ENCODE measurements at regions not wholly inside any gene's neighbourhood (a gene's known extent, or its start where the extent isn't known, plus 50 kb on each side); places are given as distances from the start of the nearest gene placed in this dataset.

- no peaks in the 10 kb centered on the region for H3K36me3 ChIP-seq (replicated peaks in 1 of 2; ENCODE audit: control insufficient read depth in 2 of 2, insufficient read depth in 2 of 2, low read length in 2 of 2)
- H3K14ac ChIP-seq (ENCODE audit: low read length), result no peak overlapping the region
- peaks cover 1% of the 10 kb centered on the region for H3K79me1 ChIP-seq (ENCODE audit: low read depth, low read length)
- no peak overlapping the region for H3K27ac ChIP-seq (replicated peaks; ENCODE audit: low read length)
- H3K27me3 ChIP-seq (ENCODE audit: control insufficient read depth in 3 of 3, insufficient read depth in 3 of 3, low read depth in 1 of 3, low read length in 3 of 3), result no peaks in the 10 kb centered on the region
- no peak overlapping the region for H2BK120ac ChIP-seq (ENCODE audit: low read depth, low read length)
- H3K18ac ChIP-seq (ENCODE audit: low read length), result no peak overlapping the region
- H2BK5ac ChIP-seq (ENCODE audit: low read length), result no peak overlapping the region
- no peak overlapping the region for H3K4me3 ChIP-seq (ENCODE audit: low read length in 2 of 2)
- no peak overlapping the region for H4K91ac ChIP-seq (ENCODE audit: low read depth, low read length, poor library complexity)
- DNase-seq (ENCODE audit: low spot score), result peak; percentile 29
- H4K8ac ChIP-seq (ENCODE audit: low read depth, low read length), result no peak overlapping the region
- no peak overlapping the region for H2AK5ac ChIP-seq (ENCODE audit: low read depth, low read length)
- H3K4ac ChIP-seq (ENCODE audit: low read length), result no peak overlapping the region
- H3K4me2 ChIP-seq (ENCODE audit: insufficient read depth, low read length, poor library complexity, severe bottlenecking), result no peak overlapping the region
- WGBS, 2 donors (ENCODE audit: extremely low coverage in 2 of 2, insufficient read length in 2 of 2, insufficient replicate concordance in 1 of 2), result no CpG with 5 or more reads among the region's 2 CpGs
- H3K23ac ChIP-seq (ENCODE audit: low read depth, low read length, poor library complexity), result no peak overlapping the region
- H2AFZ ChIP-seq (ENCODE audit: low read length), result peak overlapping the region; percentile 28
- no peak overlapping the region for H2BK12ac ChIP-seq (ENCODE audit: low read length)
- no peaks in the 10 kb centered on the region for H3K9me3 ChIP-seq (replicated peaks in 1 of 2; ENCODE audit: control insufficient read depth in 2 of 2, insufficient read depth in 1 of 2, low read depth in 1 of 2, low read length in 2 of 2)
- H2BK15ac ChIP-seq (ENCODE audit: low read length), result no peak overlapping the region
- no peak overlapping the region for H3K9ac ChIP-seq (ENCODE audit: low read depth, low read length, poor library complexity)
- peaks cover 3 to 5% of the 10 kb centered on the region in 2 donors for H3K4me1 ChIP-seq (ENCODE audit: control insufficient read depth in 2 of 2, insufficient read depth in 1 of 2, low read depth in 1 of 2, low read length in 2 of 2)
Measured at GRCh38 chr4:96642490-96642889, 802.6 kb downstream of the PDHA2 start.

GRCh38 chr4:96646146-96646545 lies 806.3 kb downstream of the PDHA2 start:
- H3K4me1 ChIP-seq (ENCODE audit: control insufficient read depth in 2 of 2, insufficient read depth in 1 of 2, low read depth in 1 of 2, low read length in 2 of 2), result peaks cover 3 to 5% of the 10 kb centered on the region in 2 donors
- no peak overlapping the region for H4K8ac ChIP-seq (ENCODE audit: low read depth, low read length)
- no peak overlapping the region for H3K14ac ChIP-seq (ENCODE audit: low read length)
- no peak overlapping the region for H4K91ac ChIP-seq (ENCODE audit: low read depth, low read length, poor library complexity)
- no peak overlapping the region for H2BK12ac ChIP-seq (ENCODE audit: low read length)
- no peak overlapping the region for H2BK5ac ChIP-seq (ENCODE audit: low read length)
- no peak overlapping the region for H2AK5ac ChIP-seq (ENCODE audit: low read depth, low read length)
- no peak overlapping the region for H3K4me2 ChIP-seq (ENCODE audit: insufficient read depth, low read length, poor library complexity, severe bottlenecking)
- no peak overlapping the region for H3K4ac ChIP-seq (ENCODE audit: low read length)
- no peak overlapping the region for H3K27ac ChIP-seq (replicated peaks; ENCODE audit: low read length)
- H3K18ac ChIP-seq (ENCODE audit: low read length), result no peak overlapping the region
- H3K27me3 ChIP-seq (ENCODE audit: control insufficient read depth in 3 of 3, insufficient read depth in 3 of 3, low read depth in 1 of 3, low read length in 3 of 3), result no peaks in the 10 kb centered on the region
- DNase-seq (ENCODE audit: low spot score), result no peak
- no peak overlapping the region for H2AFZ ChIP-seq (ENCODE audit: low read length)
- no CpG with 5 or more reads among the region's 1 CpG for WGBS, 2 donors (ENCODE audit: extremely low coverage in 2 of 2, insufficient read length in 2 of 2, insufficient replicate concordance in 1 of 2)
- no peak overlapping the region for H2BK120ac ChIP-seq (ENCODE audit: low read depth, low read length)
- H2BK15ac ChIP-seq (ENCODE audit: low read length), result no peak overlapping the region
- no peak overlapping the region for H3K4me3 ChIP-seq (ENCODE audit: low read length in 2 of 2)
- no peaks in the 10 kb centered on the region for H3K9me3 ChIP-seq (replicated peaks in 1 of 2; ENCODE audit: control insufficient read depth in 2 of 2, insufficient read depth in 1 of 2, low read depth in 1 of 2, low read length in 2 of 2)
- no peaks in the 10 kb centered on the region for H3K36me3 ChIP-seq (replicated peaks in 1 of 2; ENCODE audit: control insufficient read depth in 2 of 2, insufficient read depth in 2 of 2, low read length in 2 of 2)
- no peak overlapping the region for H3K23ac ChIP-seq (ENCODE audit: low read depth, low read length, poor library complexity)
- peaks cover 1% of the 10 kb centered on the region for H3K79me1 ChIP-seq (ENCODE audit: low read depth, low read length)
- H3K9ac ChIP-seq (ENCODE audit: low read depth, low read length, poor library complexity), result no peak overlapping the region

- Histone ChIP-seq H3K36me3 (replicated peaks in 1 of 2; ENCODE audit: control insufficient read depth in 2 of 2, insufficient read depth in 2 of 2, low read length in 2 of 2) (no peaks in the 10 kb centered on the region), H3K79me1 (ENCODE audit: low read depth, low read length) (no peaks in the 10 kb centered on the region), H3K18ac (ENCODE audit: low read length) (no peak overlapping the region), H4K91ac (ENCODE audit: low read depth, low read length, poor library complexity) (no peak overlapping the region), H3K27me3 (ENCODE audit: control insufficient read depth in 3 of 3, insufficient read depth in 3 of 3, low read depth in 1 of 3, low read length in 3 of 3) (no peaks in the 10 kb centered on the region), H3K4ac (ENCODE audit: low read length) (no peak overlapping the region), H3K27ac (replicated peaks; ENCODE audit: low read length) (no peak overlapping the region), H3K4me2 (ENCODE audit: insufficient read depth, low read length, poor library complexity, severe bottlenecking) (no peak overlapping the region), H3K9ac (ENCODE audit: low read depth, low read length, poor library complexity) (no peak overlapping the region), H2BK120ac (ENCODE audit: low read depth, low read length) (no peak overlapping the region), H2AK5ac (ENCODE audit: low read depth, low read length) (no peak overlapping the region), H2BK15ac (ENCODE audit: low read length) (no peak overlapping the region), H2AFZ (ENCODE audit: low read length) (peak overlapping the region; percentile 16), H3K14ac (ENCODE audit: low read length) (no peak overlapping the region), H3K9me3 (replicated peaks in 1 of 2; ENCODE audit: control insufficient read depth in 2 of 2, insufficient read depth in 1 of 2, low read depth in 1 of 2, low read length in 2 of 2) (peaks cover 13 to 17% of the 10 kb centered on the region in 2 donors), H3K23ac (ENCODE audit: low read depth, low read length, poor library complexity) (no peak overlapping the region), H2BK12ac (ENCODE audit: low read length) (no peak overlapping the region), H3K4me3 (ENCODE audit: low read length in 2 of 2) (no peak overlapping the region), H3K4me1 (ENCODE audit: control insufficient read depth in 2 of 2, insufficient read depth in 1 of 2, low read depth in 1 of 2, low read length in 2 of 2) (no peaks in the 10 kb centered on the region), H2BK5ac (ENCODE audit: low read length) (no peak overlapping the region), H4K8ac (ENCODE audit: low read depth, low read length) (no peak overlapping the region)
- WGBS, 2 donors (ENCODE audit: extremely low coverage in 2 of 2, insufficient read length in 2 of 2, insufficient replicate concordance in 1 of 2), result no CpG with 5 or more reads among the region's 1 CpG
- DNase-seq (ENCODE audit: low spot score), result no peak
Measured at GRCh38 chr4:96649536-96649935, 809.6 kb downstream of the PDHA2 start.

- H2BK5ac ChIP-seq (ENCODE audit: low read length), result no peak overlapping the region
- H2AFZ ChIP-seq (ENCODE audit: low read length), result no peak overlapping the region
- no peak overlapping the region for H3K27ac ChIP-seq (replicated peaks; ENCODE audit: low read length)
- DNase-seq (ENCODE audit: low spot score), result no peak
- no peak overlapping the region for H2BK120ac ChIP-seq (ENCODE audit: low read depth, low read length)
- H3K4ac ChIP-seq (ENCODE audit: low read length), result no peak overlapping the region
- no peaks in the 10 kb centered on the region for H3K36me3 ChIP-seq (replicated peaks in 1 of 2; ENCODE audit: control insufficient read depth in 2 of 2, insufficient read depth in 2 of 2, low read length in 2 of 2)
- no peak overlapping the region for H3K4me3 ChIP-seq (ENCODE audit: low read length in 2 of 2)
- H2AK5ac ChIP-seq (ENCODE audit: low read depth, low read length), result no peak overlapping the region
- peaks cover 0 to 9% of the 10 kb centered on the region in 2 donors for H3K4me1 ChIP-seq (ENCODE audit: control insufficient read depth in 2 of 2, insufficient read depth in 1 of 2, low read depth in 1 of 2, low read length in 2 of 2)
- no peak overlapping the region for H2BK15ac ChIP-seq (ENCODE audit: low read length)
- H3K9me3 ChIP-seq (replicated peaks in 1 of 2; ENCODE audit: control insufficient read depth in 2 of 2, insufficient read depth in 1 of 2, low read depth in 1 of 2, low read length in 2 of 2), result peaks cover 13 to 17% of the 10 kb centered on the region in 2 donors
- no peak overlapping the region for H3K9ac ChIP-seq (ENCODE audit: low read depth, low read length, poor library complexity)
- H3K18ac ChIP-seq (ENCODE audit: low read length), result no peak overlapping the region
- no peak overlapping the region for H4K91ac ChIP-seq (ENCODE audit: low read depth, low read length, poor library complexity)
- H2BK12ac ChIP-seq (ENCODE audit: low read length), result no peak overlapping the region
- no peaks in the 10 kb centered on the region for H3K27me3 ChIP-seq (ENCODE audit: control insufficient read depth in 3 of 3, insufficient read depth in 3 of 3, low read depth in 1 of 3, low read length in 3 of 3)
- H3K4me2 ChIP-seq (ENCODE audit: insufficient read depth, low read length, poor library complexity, severe bottlenecking), result no peak overlapping the region
- H3K23ac ChIP-seq (ENCODE audit: low read depth, low read length, poor library complexity), result no peak overlapping the region
- no CpG with 5 or more reads among the region's 1 CpG for WGBS, 2 donors (ENCODE audit: extremely low coverage in 2 of 2, insufficient read length in 2 of 2, insufficient replicate concordance in 1 of 2)
- no peak overlapping the region for H4K8ac ChIP-seq (ENCODE audit: low read depth, low read length)
- H3K79me1 ChIP-seq (ENCODE audit: low read depth, low read length), result no peaks in the 10 kb centered on the region
- no peak overlapping the region for H3K14ac ChIP-seq (ENCODE audit: low read length)
Measured at GRCh38 chr4:96652158-96652557, 812.3 kb downstream of the PDHA2 start.
